Endothelial cell of umbilical vein (primary cell): ENCODE measurements at regions not wholly inside any gene's neighbourhood (a gene's known extent, or its start where the extent isn't known, plus 50 kb on each side); places are given as distances from the start of the nearest gene placed in this dataset.

Experiments used
- EZH2 ChIP-seq: IDR thresholded peaks from 2 replicates; pipeline ENCODE4 v1.6.1; 2012; ENCODE audit warnings: borderline replicate concordance, low read depth, mild to moderate bottlenecking, moderate library complexity, low read length, inconsistent platforms; ENCODE audit not compliant: severe bottlenecking
- JUN ChIP-seq: IDR thresholded peaks from 2 replicates; pipeline ENCODE4 v1.6.1; 2011; ENCODE audit warnings: borderline replicate concordance, low read depth; ENCODE audit not compliant: insufficient read length, insufficient read depth
- MAX ChIP-seq: IDR thresholded peaks from 2 replicates; pipeline ENCODE4 v1.6.1; 2011; ENCODE audit not compliant: insufficient read depth, insufficient read length
- POLR2A ChIP-seq: IDR thresholded peaks from 2 replicates; pipeline ENCODE4 v1.6.1; 2012; ENCODE audit warnings: low read depth, mild to moderate bottlenecking, control low read depth, low read length
- POLR2AphosphoS5 ChIP-seq: IDR thresholded peaks from 2 replicates; pipeline ENCODE4 v1.6.1; 2012; ENCODE audit warnings: low read depth, mild to moderate bottlenecking, control low read depth, low read length, moderate library complexity; ENCODE audit not compliant: insufficient read depth
- TF ChIP-seq, protein P1 (sequence below), 2 donors: IDR thresholded peaks; 1 replicate in 1 of 2; 2 replicates in 1 of 2; pipeline ENCODE4 v1.5.1; 2011; ENCODE audit warnings: low read length in 2 of 2, mild to moderate bottlenecking in 2 of 2, moderate library complexity in 2 of 2, control low read depth in 1 of 2, inconsistent platforms in 1 of 2, low read depth in 1 of 2; ENCODE audit not compliant: insufficient read depth in 1 of 2; ENCODE audit errors: extremely low read depth in 1 of 2

DNA sequence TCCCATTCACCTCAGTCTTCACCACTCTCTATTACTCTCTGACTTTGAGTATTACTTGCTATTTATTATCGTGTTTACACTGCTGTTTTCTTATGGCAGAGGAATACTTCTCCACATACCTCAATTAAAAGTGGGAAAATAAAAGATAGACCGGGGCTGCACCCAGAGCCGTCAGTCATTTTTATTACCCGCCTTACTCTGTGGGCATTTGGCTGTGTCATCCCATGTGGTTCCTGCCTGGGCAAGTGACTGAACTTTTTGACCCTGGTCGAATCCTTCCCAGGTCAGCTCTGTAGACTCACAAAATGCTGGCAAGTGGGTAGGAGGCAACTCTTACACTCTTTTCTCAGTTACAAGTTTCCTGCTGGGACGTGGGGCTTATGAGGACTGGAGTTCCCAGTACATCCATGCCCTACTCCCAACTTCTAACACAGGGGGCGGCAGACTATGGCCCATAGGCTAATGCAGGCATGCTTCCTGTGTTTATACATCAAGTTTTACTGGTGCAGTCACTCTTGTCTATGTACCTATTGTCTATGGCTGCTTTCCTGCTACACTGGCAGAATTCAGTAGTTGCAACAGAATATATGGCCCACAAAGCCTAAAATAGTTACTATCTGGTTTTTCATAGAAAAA lies 69.5 kb upstream of the KCND3 start:
- TF ChIP-seq POLR2AphosphoS5 (no peak), POLR2A (no peak), EZH2 (no peak), JUN (no peak), MAX (no peak)
- TF ChIP-seq, protein P1, sequence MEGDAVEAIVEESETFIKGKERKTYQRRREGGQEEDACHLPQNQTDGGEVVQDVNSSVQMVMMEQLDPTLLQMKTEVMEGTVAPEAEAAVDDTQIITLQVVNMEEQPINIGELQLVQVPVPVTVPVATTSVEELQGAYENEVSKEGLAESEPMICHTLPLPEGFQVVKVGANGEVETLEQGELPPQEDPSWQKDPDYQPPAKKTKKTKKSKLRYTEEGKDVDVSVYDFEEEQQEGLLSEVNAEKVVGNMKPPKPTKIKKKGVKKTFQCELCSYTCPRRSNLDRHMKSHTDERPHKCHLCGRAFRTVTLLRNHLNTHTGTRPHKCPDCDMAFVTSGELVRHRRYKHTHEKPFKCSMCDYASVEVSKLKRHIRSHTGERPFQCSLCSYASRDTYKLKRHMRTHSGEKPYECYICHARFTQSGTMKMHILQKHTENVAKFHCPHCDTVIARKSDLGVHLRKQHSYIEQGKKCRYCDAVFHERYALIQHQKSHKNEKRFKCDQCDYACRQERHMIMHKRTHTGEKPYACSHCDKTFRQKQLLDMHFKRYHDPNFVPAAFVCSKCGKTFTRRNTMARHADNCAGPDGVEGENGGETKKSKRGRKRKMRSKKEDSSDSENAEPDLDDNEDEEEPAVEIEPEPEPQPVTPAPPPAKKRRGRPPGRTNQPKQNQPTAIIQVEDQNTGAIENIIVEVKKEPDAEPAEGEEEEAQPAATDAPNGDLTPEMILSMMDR (IDR thresholded peaks at IDR 0.05; ENCODE audit: extremely low read depth in 1 of 2, insufficient read depth in 1 of 2, low read depth in 1 of 2, low read length in 2 of 2), result no peak
